ENCODE measurements at regions not wholly inside any gene's neighbourhood (a gene's known extent, or its start where the extent isn't known, plus 50 kb on each side); places are given as distances from the start of the nearest gene placed in this dataset.
A peak's percentile ranks its signal among the peaks of the same experiment; 100 is the strongest.

- Histone ChIP-seq H2AFZ (ENCODE audit: insufficient read depth, low read depth, low read length, poor library complexity, severe bottlenecking) (peak overlapping the region; percentile 82), H3K36me3 (replicated peaks in 1 of 2; ENCODE audit: control extremely low read depth in 1 of 2, control insufficient read depth in 1 of 2, extremely low read depth in 1 of 2, insufficient read depth in 2 of 2, low read length in 1 of 2) (no peaks in the 10 kb centered on the region), H3K4me2 (replicated peaks; ENCODE audit: low read depth, low read length, poor library complexity, severe bottlenecking) (peak overlapping the region; percentile 62), H3K9me3 (ENCODE audit: control extremely low read depth in 1 of 3, control insufficient read depth in 2 of 3, insufficient read depth in 1 of 3, low read length in 2 of 3) (no peaks in the 10 kb centered on the region), H4K20me1 (ENCODE audit: control insufficient read depth, insufficient read depth, low read length, poor library complexity, severe bottlenecking) (no peaks in the 10 kb centered on the region), H3K4me3 (ENCODE audit: control extremely low read depth in 1 of 5, extremely low read depth in 1 of 5, insufficient read depth in 1 of 5, low read depth in 2 of 5, low read length in 4 of 5) (peak overlapping the region; percentile 26 to 53 (median 47)), H3K4me1 (ENCODE audit: control insufficient read depth in 2 of 2, insufficient read depth in 2 of 2, low read length in 2 of 2) (peaks cover 10 to 11% of the 10 kb centered on the region in 2 donors), H3K27ac (ENCODE audit: low read length in 2 of 2) (peak overlapping the region in 1 of 2 donors; percentile 2), H3K27me3 (replicated peaks in 1 of 4; ENCODE audit: control extremely low read depth in 1 of 4, control insufficient read depth in 3 of 4, insufficient read depth in 4 of 4, low read length in 3 of 4) (no peaks in the 10 kb centered on the region), H3K79me2 (ENCODE audit: control insufficient read depth, insufficient read depth, low read length) (no peaks in the 10 kb centered on the region), H3K9ac (ENCODE audit: low read length) (peak overlapping the region; percentile 56)
- Mint-ChIP-seq H3K27me3 (no peaks in the 10 kb centered on the region), H3K4me3 (peak overlapping the region; percentile 80), H3K4me1 (peaks cover 23% of the 10 kb centered on the region), H3K27ac (peak overlapping the region; percentile 50), H3K9me3 (ENCODE audit: insufficient read depth) (no peaks in the 10 kb centered on the region)
- peak; percentile 47 for DNase-seq
- 25% methylated on average over 9 of the region's 15 CpGs for WGBS (ENCODE audit: insufficient coverage)
- intact Hi-C loops (cut with micrococcal nuclease): loop anchor here (10.0 kb wide), 1 partner anchor 160 kb away; no protein-coding TSS in a partner anchor
- ATAC-seq (ENCODE audit: low read depth): peak; percentile 39
- no peak for TF ChIP-seq CTCF (IDR thresholded peaks at IDR 0.05)
- TF ChIP-seq EZH2 (IDR thresholded peaks at IDR 0.05; ENCODE audit: borderline replicate concordance, insufficient read depth, low read depth, low read length, poor library complexity, severe bottlenecking): no peak
- POLR2A ChIA-PET: no interaction called here
- CTCF ChIA-PET: no interaction called here
These were observed 250.0 kb upstream of the KLF6 start for GRCh38 chr10:4034907-4035598.

- TF ChIP-seq CTCF (IDR thresholded peaks at IDR 0.05) (no peak), EZH2 (IDR thresholded peaks at IDR 0.05; ENCODE audit: borderline replicate concordance, insufficient read depth, low read depth, low read length, poor library complexity, severe bottlenecking) (no peak)
- H3K4me2 ChIP-seq (replicated peaks; ENCODE audit: low read depth, low read length, poor library complexity, severe bottlenecking): no peak overlapping the region
- no peaks in the 10 kb centered on the region for H4K20me1 ChIP-seq (ENCODE audit: control insufficient read depth, insufficient read depth, low read length, poor library complexity, severe bottlenecking)
These were observed 248.4 kb upstream of the KLF6 start for GRCh38 chr10:4033341-4033896.

More at GRCh38 chr10:4033341-4033896, 248.4 kb upstream of the KLF6 start:
- CTCF ChIA-PET: no interaction called here
- H3K4me1 ChIP-seq (ENCODE audit: control insufficient read depth in 2 of 2, insufficient read depth in 2 of 2, low read length in 2 of 2): peaks cover 10 to 11% of the 10 kb centered on the region in 2 donors
- peak overlapping the region; percentile 6 for H3K4me3 Mint-ChIP-seq
- ATAC-seq (ENCODE audit: low read depth) (peak; percentile 36), DNase-seq (no peak)
- H3K36me3 ChIP-seq (replicated peaks in 1 of 2; ENCODE audit: control extremely low read depth in 1 of 2, control insufficient read depth in 1 of 2, extremely low read depth in 1 of 2, insufficient read depth in 2 of 2, low read length in 1 of 2): no peaks in the 10 kb centered on the region
- no peaks in the 10 kb centered on the region for H3K9me3 ChIP-seq (ENCODE audit: control extremely low read depth in 1 of 3, control insufficient read depth in 2 of 3, insufficient read depth in 1 of 3, low read length in 2 of 3)
- H2AFZ ChIP-seq (ENCODE audit: insufficient read depth, low read depth, low read length, poor library complexity, severe bottlenecking): peak overlapping the region; percentile 48
- no peaks in the 10 kb centered on the region for H3K27me3 Mint-ChIP-seq
- H3K79me2 ChIP-seq (ENCODE audit: control insufficient read depth, insufficient read depth, low read length): no peaks in the 10 kb centered on the region
- intact Hi-C loops (cut with micrococcal nuclease): loop anchor here (10.0 kb wide), 1 partner anchor 159 kb away; no protein-coding TSS in a partner anchor
- 43% methylated on average over 3 of the region's 8 CpGs for whole genome bisulfite sequencing (ENCODE audit: insufficient coverage)
- no peak overlapping the region for H3K9ac ChIP-seq (ENCODE audit: low read length)
- peaks cover 23% of the 10 kb centered on the region for H3K4me1 Mint-ChIP-seq
- H3K4me3 ChIP-seq (ENCODE audit: control extremely low read depth in 1 of 5, extremely low read depth in 1 of 5, insufficient read depth in 1 of 5, low read depth in 2 of 5, low read length in 4 of 5): no peak overlapping the region
- no peak overlapping the region for H3K27ac Mint-ChIP-seq
- no peaks in the 10 kb centered on the region for H3K9me3 Mint-ChIP-seq (ENCODE audit: insufficient read depth)
- no peaks in the 10 kb centered on the region for H3K27me3 ChIP-seq (replicated peaks in 1 of 4; ENCODE audit: control extremely low read depth in 1 of 4, control insufficient read depth in 3 of 4, insufficient read depth in 4 of 4, low read length in 3 of 4)
- POLR2A ChIA-PET: no interaction called here
- no peak overlapping the region for H3K27ac ChIP-seq (ENCODE audit: low read length in 2 of 2)

Measured in B cell (primary cell).